Neural progenitor cell (in vitro differentiated cells): ENCODE measurements at regions not wholly inside any gene's neighbourhood (a gene's known extent, or its start where the extent isn't known, plus 50 kb on each side); places are given as distances from the start of the nearest gene placed in this dataset.

ENCODE experiments used
- EZH2 ChIP-seq: fragments of 200-600 bp; sonication (generic); IDR thresholded peaks from 2 replicates; pipeline ENCODE4 v1.6.1; 2017; ENCODE audit warnings: antibody characterized with exemption, mild to moderate bottlenecking, moderate library complexity
- EZH2phosphoT487 ChIP-seq: fragments of 200-600 bp; sonication (generic); IDR thresholded peaks from 2 replicates; pipeline ENCODE4 v1.6.1; 2017; ENCODE audit warnings: antibody characterized with exemption
- TF ChIP-seq, protein P1 (sequence below): fragments of 200-600 bp; sonication (generic); IDR thresholded peaks from 2 replicates; pipeline ENCODE4 v1.5.1; 2017; ENCODE audit warnings: antibody characterized with exemption, mild to moderate bottlenecking

DNA sequence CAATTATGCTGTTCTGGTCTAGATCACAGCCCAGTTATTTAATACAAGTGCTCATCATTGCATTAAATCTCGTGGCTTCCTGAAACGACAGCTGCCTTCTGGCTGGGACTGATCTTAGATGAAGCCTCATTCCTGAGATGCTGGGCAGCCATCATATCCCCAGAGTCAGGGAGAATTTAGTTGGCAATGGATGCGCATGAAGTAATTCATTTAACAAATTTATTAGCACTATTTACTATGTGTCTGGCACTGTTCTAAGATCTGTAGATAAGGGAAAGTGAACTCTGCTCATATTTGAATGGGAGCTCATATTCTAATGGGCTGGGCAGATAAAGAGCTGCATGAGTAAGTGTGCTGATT lies 244.7 kb downstream of the KCNS3 start:
- TF ChIP-seq, protein P1, sequence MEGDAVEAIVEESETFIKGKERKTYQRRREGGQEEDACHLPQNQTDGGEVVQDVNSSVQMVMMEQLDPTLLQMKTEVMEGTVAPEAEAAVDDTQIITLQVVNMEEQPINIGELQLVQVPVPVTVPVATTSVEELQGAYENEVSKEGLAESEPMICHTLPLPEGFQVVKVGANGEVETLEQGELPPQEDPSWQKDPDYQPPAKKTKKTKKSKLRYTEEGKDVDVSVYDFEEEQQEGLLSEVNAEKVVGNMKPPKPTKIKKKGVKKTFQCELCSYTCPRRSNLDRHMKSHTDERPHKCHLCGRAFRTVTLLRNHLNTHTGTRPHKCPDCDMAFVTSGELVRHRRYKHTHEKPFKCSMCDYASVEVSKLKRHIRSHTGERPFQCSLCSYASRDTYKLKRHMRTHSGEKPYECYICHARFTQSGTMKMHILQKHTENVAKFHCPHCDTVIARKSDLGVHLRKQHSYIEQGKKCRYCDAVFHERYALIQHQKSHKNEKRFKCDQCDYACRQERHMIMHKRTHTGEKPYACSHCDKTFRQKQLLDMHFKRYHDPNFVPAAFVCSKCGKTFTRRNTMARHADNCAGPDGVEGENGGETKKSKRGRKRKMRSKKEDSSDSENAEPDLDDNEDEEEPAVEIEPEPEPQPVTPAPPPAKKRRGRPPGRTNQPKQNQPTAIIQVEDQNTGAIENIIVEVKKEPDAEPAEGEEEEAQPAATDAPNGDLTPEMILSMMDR = no peak
- TF ChIP-seq EZH2 (no peak), EZH2phosphoT487 (no peak)
